OCI-LY3 (cell line): ENCODE measurements at regions not wholly inside any gene's neighbourhood (a gene's known extent, or its start where the extent isn't known, plus 50 kb on each side); places are given as distances from the start of the nearest gene placed in this dataset.

Experiments used
- EZH2phosphoT487 ChIP-seq: fragments of 200-600 bp; shearing (Covaris generic); IDR thresholded peaks from 2 replicates; pipeline ENCODE4 v1.6.1; 2018; ENCODE audit warnings: antibody characterized with exemption, mixed run types, low read depth
- TF ChIP-seq, protein P1 (sequence below): fragments of 200-600, 300-600 bp; sonication (generic); IDR thresholded peaks from 2 replicates; pipeline ENCODE4 v1.5.1; 2014; ENCODE audit warnings: antibody characterized with exemption, low read length, low read depth

DNA sequence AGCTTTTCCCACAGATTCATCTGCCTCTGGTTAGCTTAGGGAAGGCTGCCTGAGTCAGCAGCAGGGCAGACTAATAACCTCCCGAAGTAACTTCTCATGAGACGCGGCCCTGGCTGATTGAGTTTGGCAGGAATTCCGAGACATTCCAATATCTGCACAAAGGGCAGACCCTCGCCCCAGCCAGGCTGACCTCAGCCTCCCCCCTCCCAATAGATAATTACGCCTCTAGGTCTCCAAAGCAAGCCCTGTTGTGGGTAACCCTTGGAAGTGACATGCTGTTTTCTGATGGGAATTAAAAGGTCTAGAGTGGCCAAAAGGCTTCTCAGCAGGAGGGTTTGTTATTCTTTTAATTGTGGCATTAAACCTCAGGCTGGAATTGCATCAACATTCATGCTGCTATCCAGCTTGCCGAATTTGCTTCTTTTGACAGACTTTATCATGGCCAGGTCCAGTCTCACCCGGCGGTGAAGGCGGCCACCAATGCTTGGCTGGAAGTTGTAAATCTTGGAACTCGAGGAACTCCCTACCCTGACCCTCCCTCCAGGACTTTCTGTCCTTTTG lies 98.0 kb upstream of the SLC14A2 start:
- TF ChIP-seq EZH2phosphoT487 = no peak
- TF ChIP-seq, protein P1, sequence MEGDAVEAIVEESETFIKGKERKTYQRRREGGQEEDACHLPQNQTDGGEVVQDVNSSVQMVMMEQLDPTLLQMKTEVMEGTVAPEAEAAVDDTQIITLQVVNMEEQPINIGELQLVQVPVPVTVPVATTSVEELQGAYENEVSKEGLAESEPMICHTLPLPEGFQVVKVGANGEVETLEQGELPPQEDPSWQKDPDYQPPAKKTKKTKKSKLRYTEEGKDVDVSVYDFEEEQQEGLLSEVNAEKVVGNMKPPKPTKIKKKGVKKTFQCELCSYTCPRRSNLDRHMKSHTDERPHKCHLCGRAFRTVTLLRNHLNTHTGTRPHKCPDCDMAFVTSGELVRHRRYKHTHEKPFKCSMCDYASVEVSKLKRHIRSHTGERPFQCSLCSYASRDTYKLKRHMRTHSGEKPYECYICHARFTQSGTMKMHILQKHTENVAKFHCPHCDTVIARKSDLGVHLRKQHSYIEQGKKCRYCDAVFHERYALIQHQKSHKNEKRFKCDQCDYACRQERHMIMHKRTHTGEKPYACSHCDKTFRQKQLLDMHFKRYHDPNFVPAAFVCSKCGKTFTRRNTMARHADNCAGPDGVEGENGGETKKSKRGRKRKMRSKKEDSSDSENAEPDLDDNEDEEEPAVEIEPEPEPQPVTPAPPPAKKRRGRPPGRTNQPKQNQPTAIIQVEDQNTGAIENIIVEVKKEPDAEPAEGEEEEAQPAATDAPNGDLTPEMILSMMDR = no peak
